ENCODE measurements at regions not wholly inside any gene's neighbourhood (a gene's known extent, or its start where the extent isn't known, plus 50 kb on each side); places are given as distances from the start of the nearest gene placed in this dataset.

DNA sequence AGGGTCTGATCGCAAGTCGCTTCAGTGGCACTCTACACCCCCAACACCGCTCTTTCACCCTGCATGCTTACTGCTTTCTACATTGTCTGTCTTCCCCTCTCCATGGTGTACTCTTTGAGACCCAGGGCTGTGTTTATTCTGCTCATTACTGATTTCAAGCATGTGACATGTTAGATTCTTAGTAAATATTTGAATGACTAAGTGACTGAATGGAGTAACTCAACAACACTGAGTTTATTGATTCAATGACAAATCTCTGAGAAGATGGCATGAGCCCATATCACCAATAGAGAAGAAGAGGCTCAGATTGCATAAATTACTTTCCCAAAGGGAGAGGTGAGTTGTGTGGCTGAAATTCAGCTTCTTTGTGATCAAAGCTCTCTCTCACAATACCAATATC, 89.7 kb upstream of the OSMR start:
- Histone ChIP-seq H2AFZ (ENCODE audit: low read length) (no peak overlapping the region), H4K20me1 (ENCODE audit: insufficient read depth, low read length, poor library complexity, severe bottlenecking) (no peaks in the 10 kb centered on the region), H3K9me2 (replicated peaks; ENCODE audit: low read depth, low read length) (no peaks in the 10 kb centered on the region), H3K36me3 (ENCODE audit: insufficient read depth, low read length) (no peaks in the 10 kb centered on the region), H3K9ac (ENCODE audit: low read depth, low read length, poor library complexity, severe bottlenecking) (no peak overlapping the region), H3K79me2 (ENCODE audit: insufficient read depth, low read length) (no peaks in the 10 kb centered on the region), H3K9me3 (ENCODE audit: insufficient read depth, low read depth, low read length) (no peaks in the 10 kb centered on the region), H3K4me2 (ENCODE audit: low read depth, low read length, poor library complexity, severe bottlenecking) (no peak overlapping the region), H3K4me1 (ENCODE audit: insufficient read depth, low read length, poor library complexity, severe bottlenecking) (no peaks in the 10 kb centered on the region), H3F3A (ENCODE audit: low read depth) (no peaks in the 10 kb centered on the region), H3K4me3 (ENCODE audit: low read length, poor library complexity, severe bottlenecking) (no peak overlapping the region), H3K27me3 (ENCODE audit: insufficient read depth, low read length, poor library complexity, severe bottlenecking) (no peaks in the 10 kb centered on the region)
- no peak for TF ChIP-seq EZH2phosphoT487 (IDR thresholded peaks at IDR 0.05; ENCODE audit: borderline replicate concordance)
- TF ChIP-seq, protein P1, sequence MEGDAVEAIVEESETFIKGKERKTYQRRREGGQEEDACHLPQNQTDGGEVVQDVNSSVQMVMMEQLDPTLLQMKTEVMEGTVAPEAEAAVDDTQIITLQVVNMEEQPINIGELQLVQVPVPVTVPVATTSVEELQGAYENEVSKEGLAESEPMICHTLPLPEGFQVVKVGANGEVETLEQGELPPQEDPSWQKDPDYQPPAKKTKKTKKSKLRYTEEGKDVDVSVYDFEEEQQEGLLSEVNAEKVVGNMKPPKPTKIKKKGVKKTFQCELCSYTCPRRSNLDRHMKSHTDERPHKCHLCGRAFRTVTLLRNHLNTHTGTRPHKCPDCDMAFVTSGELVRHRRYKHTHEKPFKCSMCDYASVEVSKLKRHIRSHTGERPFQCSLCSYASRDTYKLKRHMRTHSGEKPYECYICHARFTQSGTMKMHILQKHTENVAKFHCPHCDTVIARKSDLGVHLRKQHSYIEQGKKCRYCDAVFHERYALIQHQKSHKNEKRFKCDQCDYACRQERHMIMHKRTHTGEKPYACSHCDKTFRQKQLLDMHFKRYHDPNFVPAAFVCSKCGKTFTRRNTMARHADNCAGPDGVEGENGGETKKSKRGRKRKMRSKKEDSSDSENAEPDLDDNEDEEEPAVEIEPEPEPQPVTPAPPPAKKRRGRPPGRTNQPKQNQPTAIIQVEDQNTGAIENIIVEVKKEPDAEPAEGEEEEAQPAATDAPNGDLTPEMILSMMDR (conservative IDR thresholded peaks at IDR 0.05; ENCODE audit: low read length) = no peak

- no peaks in the 10 kb centered on the region for H3K9me3 ChIP-seq (ENCODE audit: insufficient read depth, low read depth, low read length)
- H3F3A ChIP-seq (ENCODE audit: low read depth) = no peaks in the 10 kb centered on the region
- no peaks in the 10 kb centered on the region for H3K9me2 ChIP-seq (replicated peaks; ENCODE audit: low read depth, low read length)
- no peaks in the 10 kb centered on the region for H3K27me3 ChIP-seq (ENCODE audit: insufficient read depth, low read length, poor library complexity, severe bottlenecking)
- H3K4me3 ChIP-seq (ENCODE audit: low read length, poor library complexity, severe bottlenecking) = no peak overlapping the region
- H2AFZ ChIP-seq (ENCODE audit: low read length) = no peak overlapping the region
- no peak overlapping the region for H3K4me2 ChIP-seq (ENCODE audit: low read depth, low read length, poor library complexity, severe bottlenecking)
- H3K79me2 ChIP-seq (ENCODE audit: insufficient read depth, low read length) = no peaks in the 10 kb centered on the region
- TF ChIP-seq, protein P1 (conservative IDR thresholded peaks at IDR 0.05; ENCODE audit: low read length) = no peak
- no peak for TF ChIP-seq EZH2phosphoT487 (IDR thresholded peaks at IDR 0.05; ENCODE audit: borderline replicate concordance)
- H3K9ac ChIP-seq (ENCODE audit: low read depth, low read length, poor library complexity, severe bottlenecking) = no peak overlapping the region
- H3K36me3 ChIP-seq (ENCODE audit: insufficient read depth, low read length) = no peaks in the 10 kb centered on the region
- no peaks in the 10 kb centered on the region for H4K20me1 ChIP-seq (ENCODE audit: insufficient read depth, low read length, poor library complexity, severe bottlenecking)
- no peaks in the 10 kb centered on the region for H3K4me1 ChIP-seq (ENCODE audit: insufficient read depth, low read length, poor library complexity, severe bottlenecking)
Measured at GRCh38 chr5:38757451-38758245, 88.2 kb upstream of the OSMR start.

GRCh38 chr5:38758774-38759600, 86.8 kb upstream of the OSMR start:
- H2AFZ ChIP-seq (ENCODE audit: low read length) = no peak overlapping the region
- no peak overlapping the region for H3K9ac ChIP-seq (ENCODE audit: low read depth, low read length, poor library complexity, severe bottlenecking)
- no peaks in the 10 kb centered on the region for H3F3A ChIP-seq (ENCODE audit: low read depth)
- no peaks in the 10 kb centered on the region for H4K20me1 ChIP-seq (ENCODE audit: insufficient read depth, low read length, poor library complexity, severe bottlenecking)
- TF ChIP-seq EZH2phosphoT487 (IDR thresholded peaks at IDR 0.05; ENCODE audit: borderline replicate concordance) = no peak
- TF ChIP-seq, protein P1 (conservative IDR thresholded peaks at IDR 0.05; ENCODE audit: low read length) = no peak
- H3K79me2 ChIP-seq (ENCODE audit: insufficient read depth, low read length) = no peaks in the 10 kb centered on the region
- H3K27me3 ChIP-seq (ENCODE audit: insufficient read depth, low read length, poor library complexity, severe bottlenecking) = no peaks in the 10 kb centered on the region
- no peaks in the 10 kb centered on the region for H3K9me2 ChIP-seq (replicated peaks; ENCODE audit: low read depth, low read length)
- no peaks in the 10 kb centered on the region for H3K4me1 ChIP-seq (ENCODE audit: insufficient read depth, low read length, poor library complexity, severe bottlenecking)
- H3K36me3 ChIP-seq (ENCODE audit: insufficient read depth, low read length) = no peaks in the 10 kb centered on the region
- H3K4me2 ChIP-seq (ENCODE audit: low read depth, low read length, poor library complexity, severe bottlenecking) = no peak overlapping the region
- H3K4me3 ChIP-seq (ENCODE audit: low read length, poor library complexity, severe bottlenecking) = no peak overlapping the region
- H3K9me3 ChIP-seq (ENCODE audit: insufficient read depth, low read depth, low read length) = no peaks in the 10 kb centered on the region
